ENCODE measurements at regions not wholly inside any gene's neighbourhood (a gene's known extent, or its start where the extent isn't known, plus 50 kb on each side); places are given as distances from the start of the nearest gene placed in this dataset.
"Not testable (repeated sequence)": the region's sequence is repeated elsewhere in the genome, so short reads cannot be mapped to it uniquely, and the experiment has no call there.

DNA sequence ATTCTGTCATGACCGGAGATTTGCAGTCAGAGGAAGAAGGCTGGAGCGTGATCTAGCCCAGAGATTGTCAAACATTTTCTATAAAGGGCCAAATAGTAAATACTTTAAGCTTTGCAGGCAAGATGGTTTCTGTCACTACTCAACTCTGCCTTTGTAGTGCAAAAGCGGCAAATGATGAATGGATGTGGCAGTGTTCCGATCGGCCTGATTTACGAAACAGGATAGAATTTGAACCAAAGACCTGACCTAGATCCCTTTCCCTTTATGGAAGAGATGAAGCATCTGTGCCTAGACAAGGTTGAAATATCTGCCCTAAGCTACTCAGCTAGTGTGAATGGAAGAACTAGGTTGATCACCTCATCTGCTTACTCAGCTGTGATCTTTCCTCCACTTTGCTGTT, 209.5 kb downstream of the YTHDC2 start:
- no peak for DNase-seq

DNA sequence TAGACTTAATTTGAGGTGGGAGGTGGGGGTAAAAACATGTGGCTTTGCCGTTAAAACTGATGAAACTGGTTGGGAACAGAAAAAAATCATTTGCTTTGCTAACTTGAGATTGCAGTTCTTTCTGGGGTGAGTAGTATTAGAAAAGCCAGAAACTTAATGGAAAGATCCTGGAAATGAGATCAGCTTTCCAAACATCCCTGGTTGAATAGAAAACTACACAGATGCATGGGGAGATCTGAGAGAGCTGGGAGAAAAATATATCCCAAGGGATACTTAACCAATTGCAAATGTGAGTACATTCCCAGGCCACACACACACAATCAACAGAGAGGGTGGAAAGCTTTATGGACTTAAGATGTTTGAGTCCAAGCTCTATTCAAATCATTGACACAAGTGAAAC, 222.3 kb downstream of the YTHDC2 start:
- no peak for DNase-seq

DNA sequence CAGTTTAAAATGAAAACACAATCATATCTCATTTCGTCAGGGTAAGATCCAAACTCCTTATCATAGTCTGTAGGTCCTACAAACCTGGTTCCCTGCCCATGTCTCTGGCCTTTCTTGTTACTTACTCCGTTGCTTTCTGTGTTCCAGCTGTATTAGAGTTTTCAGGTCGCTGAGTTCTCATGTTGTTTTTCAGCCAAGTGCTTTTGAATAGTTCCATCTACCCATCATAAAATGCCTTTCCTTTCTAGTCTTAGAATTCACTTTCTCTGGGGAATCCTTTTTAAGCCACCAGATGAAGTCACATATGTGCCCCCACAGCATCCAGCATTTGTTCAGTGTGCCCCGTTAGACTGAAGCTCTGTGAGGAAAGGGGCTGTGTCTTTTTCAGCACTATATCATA, 228.7 kb downstream of the YTHDC2 start:
- DNase-seq: no peak

GRCh38 chr5:113742639-113743038, 229.1 kb downstream of the YTHDC2 start:
- DNase-seq: no peak

- no peak for DNase-seq
Measured at GRCh38 chr5:113748403-113748802, 234.9 kb downstream of the YTHDC2 start.

DNA sequence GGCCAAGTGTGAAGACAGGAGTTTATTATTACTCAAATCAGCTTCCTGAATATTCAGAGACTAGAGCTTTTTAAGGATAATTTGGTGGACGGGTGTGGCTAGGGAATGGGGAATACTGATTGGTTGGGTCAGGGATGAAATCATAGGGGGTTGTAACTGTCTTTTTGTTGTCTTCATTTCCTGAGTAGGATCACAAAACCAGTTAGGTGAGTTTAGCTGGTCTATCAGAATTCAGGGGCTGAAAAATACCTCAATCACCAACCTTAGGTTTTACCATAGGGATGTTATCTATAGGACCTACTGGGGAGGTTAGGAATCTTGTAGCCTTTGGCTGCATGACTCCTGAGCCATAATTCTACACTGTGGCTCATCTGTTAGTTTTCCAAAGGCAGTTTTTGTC, 235.8 kb downstream of the YTHDC2 start:
- no peak for DNase-seq

DNA sequence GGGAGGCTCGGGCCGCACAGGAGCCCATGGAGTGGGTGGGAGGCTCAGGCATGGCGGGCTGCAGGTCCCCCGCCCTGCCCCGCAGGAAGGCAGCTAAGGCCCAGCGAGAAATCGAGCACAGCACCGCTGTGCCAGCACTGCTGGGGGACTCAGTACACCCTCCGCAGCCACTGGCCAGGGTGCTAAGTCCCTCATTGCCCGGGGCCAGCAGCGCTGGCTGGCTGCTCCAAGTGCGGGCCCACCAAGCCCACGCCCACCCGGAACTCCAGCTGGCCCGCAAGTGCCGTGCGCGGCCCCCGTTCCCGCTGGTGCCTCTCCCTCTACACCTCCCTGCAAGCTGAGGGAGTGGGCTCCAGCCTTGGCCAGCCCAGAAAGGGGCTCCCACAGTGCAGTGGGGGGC, 239.7 kb downstream of the YTHDC2 start:
- not testable (repeated sequence) for DNase-seq

DNA sequence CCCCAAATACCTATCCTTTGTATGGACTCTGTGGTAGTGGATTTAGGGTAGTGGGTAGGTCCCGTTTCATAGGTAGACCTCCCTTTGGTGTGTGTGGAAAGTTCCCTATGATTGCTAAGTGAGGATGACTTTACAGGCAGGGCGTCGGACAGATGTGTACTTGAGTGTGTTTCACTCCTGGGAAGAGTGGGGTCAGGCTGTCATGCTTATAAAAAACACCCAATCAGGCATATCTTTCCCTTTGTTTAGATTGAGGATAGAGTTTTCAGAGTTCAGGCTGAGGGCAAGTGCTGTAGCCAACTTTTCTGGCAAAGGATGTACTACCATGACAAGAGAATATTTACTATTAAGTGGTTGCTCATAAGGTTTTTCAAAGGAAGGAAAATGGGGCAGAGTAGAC, 242.0 kb downstream of the YTHDC2 start:
- no peak for DNase-seq

DNA sequence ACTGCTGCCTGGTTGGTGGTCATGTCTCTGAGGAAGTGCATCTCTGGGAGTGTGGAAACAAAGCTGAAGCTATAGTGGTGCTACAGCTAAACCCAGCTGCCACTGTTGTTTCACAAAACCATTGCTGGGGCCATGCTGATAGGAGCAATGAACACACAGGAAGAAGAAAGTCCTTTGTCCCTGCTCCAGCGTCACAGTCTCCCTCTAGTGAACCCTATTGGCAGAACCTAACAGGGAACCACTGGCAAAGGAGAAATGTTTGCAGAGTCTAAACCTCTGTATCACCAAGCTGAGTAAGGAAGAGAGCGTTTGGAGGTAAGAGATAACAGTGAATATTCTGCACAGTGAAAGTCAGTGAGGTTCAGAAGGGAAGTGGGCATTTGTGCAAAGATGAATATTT, 244.0 kb downstream of the YTHDC2 start:
- no peak for DNase-seq

- DNase-seq: no peak
Measured at GRCh38 chr5:113759505-113759904, 246.0 kb downstream of the YTHDC2 start.

DNA sequence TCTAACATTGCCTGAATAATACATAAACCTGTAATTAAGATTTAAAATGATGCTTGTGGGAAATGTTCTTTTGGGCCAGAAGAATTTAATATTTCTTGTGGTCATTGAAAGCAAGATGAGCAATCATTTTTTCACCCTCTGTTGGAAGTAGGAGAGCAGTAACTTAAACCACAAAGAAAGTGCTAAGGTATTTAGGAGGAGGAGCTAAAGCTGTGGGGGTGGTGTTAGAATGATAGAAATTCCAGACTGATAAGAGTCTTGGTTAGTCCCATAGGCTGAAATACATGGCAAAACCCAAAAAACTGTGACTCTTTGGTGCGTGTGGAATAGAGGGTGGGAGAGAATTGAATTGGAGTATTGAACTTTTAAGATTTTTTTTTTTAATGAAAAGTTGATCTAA, 247.0 kb downstream of the YTHDC2 start:
- no peak for DNase-seq

DNA sequence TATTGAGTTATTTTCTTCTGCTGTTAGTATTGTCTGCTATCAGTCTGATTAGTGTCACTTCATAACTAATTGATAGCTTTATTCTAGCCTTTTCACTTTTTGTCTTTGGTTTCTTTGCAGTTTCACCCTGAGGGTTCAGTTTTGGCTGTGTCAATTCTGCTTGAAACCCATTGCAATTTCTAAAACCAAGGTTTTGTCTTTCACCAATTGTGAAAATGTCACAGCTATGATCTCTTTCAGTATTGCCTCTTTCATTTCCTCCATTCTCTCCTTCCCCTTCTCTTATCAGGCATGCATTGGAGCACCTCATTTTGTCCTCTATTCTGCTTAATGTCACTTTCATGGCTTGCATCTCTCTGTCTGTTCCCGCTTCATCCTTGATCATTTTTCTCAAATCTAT, 248.1 kb downstream of the YTHDC2 start:
- DNase-seq: no peak

DNA sequence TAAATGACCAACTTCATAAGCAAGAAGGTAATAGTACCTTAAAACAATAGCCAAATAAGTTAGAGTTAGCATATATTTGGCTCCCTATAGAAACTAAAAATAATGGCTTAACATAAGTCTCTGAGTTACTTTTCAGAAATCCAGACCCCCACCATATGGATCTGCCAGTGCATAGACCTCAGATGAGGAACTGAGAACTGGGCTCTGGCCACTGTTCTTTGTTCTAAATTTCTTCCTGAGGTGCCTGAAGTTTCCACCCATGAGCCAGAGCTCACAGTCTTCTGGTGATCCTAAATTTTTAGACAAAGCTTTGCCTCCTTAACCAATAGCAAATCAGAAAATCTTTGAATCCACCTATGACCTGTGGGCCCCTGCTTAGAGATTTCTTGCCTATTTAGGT, 250.9 kb downstream of the YTHDC2 start:
- DNase-seq: no peak

GRCh38 chr5:113766827-113767226, 253.3 kb downstream of the YTHDC2 start:
- not testable (repeated sequence) for DNase-seq

- DNase-seq: no peak
Measured at GRCh38 chr5:113770648-113771047, 257.2 kb downstream of the YTHDC2 start.

GRCh38 chr5:113771483-113771882, 258.0 kb downstream of the YTHDC2 start:
- DNase-seq: no peak

GRCh38 chr5:113776168-113776567, 262.7 kb downstream of the YTHDC2 start:
- DNase-seq: no peak

- no peak for DNase-seq
Measured at GRCh38 chr5:113776832-113777525, 263.5 kb downstream of the YTHDC2 start.

GRCh38 chr5:113778147-113778546, 264.7 kb downstream of the YTHDC2 start:
- no peak for DNase-seq

- DNase-seq: no peak
Measured at GRCh38 chr5:113788141-113788655, 274.7 kb downstream of the YTHDC2 start.

GRCh38 chr5:113789769-113790168, 276.3 kb downstream of the YTHDC2 start:
- DNase-seq: no peak

GRCh38 chr5:113792806-113793205, 279.3 kb downstream of the YTHDC2 start:
- DNase-seq: no peak

GRCh38 chr5:113794981-113795380, 281.5 kb downstream of the YTHDC2 start:
- no peak for DNase-seq

GRCh38 chr5:113800686-113801085, 287.2 kb downstream of the YTHDC2 start:
- no peak for DNase-seq

DNA sequence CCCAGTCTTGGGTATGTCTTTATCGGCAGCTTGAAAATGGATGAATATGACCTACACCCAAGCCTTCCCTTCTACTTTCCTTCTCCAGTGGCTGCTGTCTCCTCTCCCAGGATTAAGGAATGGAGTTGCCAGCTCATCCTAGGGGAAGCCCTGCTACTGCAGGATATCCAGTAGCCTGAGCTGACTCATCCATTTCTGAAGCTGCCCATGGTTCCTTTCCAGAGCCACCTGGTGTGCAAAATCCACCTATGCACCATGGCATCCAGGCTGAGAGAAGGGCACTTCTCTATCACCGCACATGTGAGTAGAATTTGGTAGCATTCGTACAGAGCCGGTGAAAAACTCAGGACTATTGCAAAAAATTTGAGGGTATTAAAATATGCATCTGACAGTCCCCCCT, 290.8 kb downstream of the YTHDC2 start:
- DNase-seq: no peak

All from HCEC 1CT (cell line).